NT2/D1 (cell line): ENCODE measurements at regions not wholly inside any gene's neighbourhood (a gene's known extent, or its start where the extent isn't known, plus 50 kb on each side); places are given as distances from the start of the nearest gene placed in this dataset.

Source experiments
- SUZ12 ChIP-seq: IDR thresholded peaks from 2 replicates; pipeline ENCODE4 v1.6.1; 2011; ENCODE audit not compliant: insufficient read length, insufficient read depth; ENCODE audit errors: extremely low read depth
- YY1 ChIP-seq: IDR thresholded peaks from 2 replicates; pipeline ENCODE4 v1.6.1; 2011; ENCODE audit not compliant: insufficient read length, insufficient read depth

- TF ChIP-seq YY1 = no peak
- TF ChIP-seq SUZ12 = no peak
Measured at GRCh38 chr20:60411813-60412212, 453.6 kb downstream of the CDH26 start.
